IMR-90 (cell line): ENCODE measurements at regions not wholly inside any gene's neighbourhood (a gene's known extent, or its start where the extent isn't known, plus 50 kb on each side); places are given as distances from the start of the nearest gene placed in this dataset.

ENCODE experiments used
- ATAC-seq: fragments of 200-7000 bp; cut with Tn5 transposase; 2 replicates; pipeline ENCODE4 v1.9.1; 2020; ENCODE audit warnings: low read depth, mild to moderate bottlenecking, moderate library complexity
- BruUV-seq: library from RNA; stranded (reverse); fragments of 400-500 nt; replicated peaks from 2 replicates; lab custom pipeline; 2021; lab: Mats Ljungman, UMichigan
- CTCF ChIA-PET: fragments of 300-600 bp; formaldehyde crosslinking; extraction: SDS; loops from one replicate; lab custom pipeline; 2021; ENCODE audit warnings: antibody characterized with exemption; lab: Yijun Ruan, JAX
- POLR2A ChIA-PET: fragments of 300-600 bp; sonication (Branson Sonifier 250); formaldehyde crosslinking; loops from one replicate; lab custom pipeline; 2022; ENCODE audit warnings: antibody characterized with exemption; ENCODE audit not compliant: unreplicated experiment; lab: Charles Lee
- DNase-seq: peaks from one replicate; pipeline ENCODE4 v3.0.0; 2013
- H2AFZ ChIP-seq: replicated peaks from 2 replicates; pipeline ENCODE3; 2013; ENCODE audit warnings: low read length, mild to moderate bottlenecking; ENCODE audit not compliant: poor library complexity
- H2AK5ac ChIP-seq: 2 replicates; pipeline ENCODE4 v1.6.1; 2013; ENCODE audit warnings: low read depth, low read length, inconsistent platforms
- H2AK9ac ChIP-seq: replicated peaks from 2 replicates; pipeline ENCODE3; 2013; ENCODE audit warnings: mild to moderate bottlenecking, low read depth, low read length, moderate library complexity; ENCODE audit not compliant: poor library complexity
- H2BK120ac ChIP-seq: 2 replicates; pipeline ENCODE4 v1.6.1; 2013; ENCODE audit warnings: low read depth, low read length, inconsistent platforms
- H2BK15ac ChIP-seq: 3 replicates; pipeline ENCODE4 v1.6.1; 2013; ENCODE audit warnings: low read depth, low read length, inconsistent platforms
- H2BK20ac ChIP-seq: 2 replicates; pipeline ENCODE4 v1.6.1; 2013; ENCODE audit warnings: low read depth, mild to moderate bottlenecking, inconsistent platforms, low read length, moderate library complexity
- H2BK5ac ChIP-seq: 2 replicates; pipeline ENCODE4 v1.6.1; 2013; ENCODE audit warnings: mild to moderate bottlenecking, low read depth, low read length, inconsistent platforms; ENCODE audit not compliant: poor library complexity, severe bottlenecking
- H3K14ac ChIP-seq: replicated peaks from 2 replicates; pipeline ENCODE4 v1.6.1; 2013; ENCODE audit warnings: low read depth, low read length, inconsistent platforms
- H3K18ac ChIP-seq: 2 replicates; pipeline ENCODE4 v1.6.1; 2013; ENCODE audit warnings: low read depth, low read length, control low read depth
- H3K23ac ChIP-seq: 2 replicates; pipeline ENCODE4 v1.6.1; 2013; ENCODE audit warnings: low read depth, low read length, inconsistent platforms
- H3K27ac ChIP-seq: 2 replicates; pipeline ENCODE4 v1.5.1; 2013; ENCODE audit warnings: mild to moderate bottlenecking, control low read depth, low read length; ENCODE audit not compliant: insufficient read depth
- H3K27me3 ChIP-seq: 2 replicates; pipeline ENCODE4 v1.6.1; 2013; ENCODE audit warnings: low read length; ENCODE audit not compliant: control insufficient read depth, insufficient read depth
- H3K36me3 ChIP-seq: 2 replicates; pipeline ENCODE4 v1.6.1; 2013; ENCODE audit warnings: low read length, mixed read lengths; ENCODE audit not compliant: control insufficient read depth, insufficient read depth
- H3K4ac ChIP-seq: 2 replicates; pipeline ENCODE4 v1.6.1; 2013; ENCODE audit warnings: low read depth, low read length, inconsistent platforms
- H3K4me1 ChIP-seq: 2 replicates; pipeline ENCODE4 v1.6.1; 2013; ENCODE audit warnings: low read length, mixed read lengths; ENCODE audit not compliant: control insufficient read depth, insufficient read depth
- H3K4me2 ChIP-seq: 2 replicates; pipeline ENCODE4 v1.6.1; 2013; ENCODE audit warnings: low read depth, mild to moderate bottlenecking, control low read depth, low read length, moderate library complexity
- H3K4me3 ChIP-seq: 2 replicates; pipeline ENCODE4 v1.5.1; 2013; ENCODE audit warnings: low read depth, mild to moderate bottlenecking, control low read depth, low read length, moderate library complexity; ENCODE audit not compliant: insufficient read depth
- H3K56ac ChIP-seq: 2 replicates; pipeline ENCODE4 v1.6.1; 2013; ENCODE audit warnings: low read length, inconsistent platforms; ENCODE audit not compliant: insufficient read depth; ENCODE audit errors: extremely low read depth
- H3K79me1 ChIP-seq, 2 experiments: 2 replicates each; pipeline ENCODE4 v1.6.1; 2013; ENCODE audit warnings: low read length in 2 of 2, inconsistent platforms in 1 of 2, low read depth in 1 of 2
- H3K9ac ChIP-seq: 2 replicates; pipeline ENCODE4 v1.6.1; 2013; ENCODE audit warnings: low read depth, low read length, control low read depth
- H3K9me1 ChIP-seq: 2 replicates; pipeline ENCODE4 v1.6.1; 2013; ENCODE audit warnings: low read length, inconsistent platforms; ENCODE audit not compliant: insufficient read depth
- H3K9me3 ChIP-seq: 2 replicates; pipeline ENCODE4 v1.6.1; 2013; ENCODE audit warnings: low read length; ENCODE audit not compliant: control insufficient read depth, insufficient read depth
- H4K20me1 ChIP-seq: 2 replicates; pipeline ENCODE4 v1.6.1; 2013; ENCODE audit warnings: low read length, inconsistent platforms; ENCODE audit not compliant: insufficient read depth
- H4K5ac ChIP-seq: 2 replicates; pipeline ENCODE4 v1.6.1; 2013; ENCODE audit warnings: mild to moderate bottlenecking, low read depth, low read length, control low read depth
- H4K8ac ChIP-seq, 2 experiments: 2 replicates each; pipeline ENCODE4 v1.6.1; 2013; ENCODE audit warnings: low read depth in 2 of 2, low read length in 2 of 2, control low read depth in 1 of 2, inconsistent platforms in 1 of 2
- H4K91ac ChIP-seq: 2 replicates; pipeline ENCODE4 v1.6.1; 2013; ENCODE audit warnings: low read depth, low read length, inconsistent platforms; ENCODE audit not compliant: insufficient read depth
- BHLHE40 ChIP-seq: fragments of 150-350 bp; IDR thresholded peaks from 2 replicates; pipeline ENCODE4 v1.6.1; 2016; ENCODE audit warnings: mild to moderate bottlenecking, low read depth, low read length
- CEBPB ChIP-seq: IDR thresholded peaks from 2 replicates; pipeline ENCODE4 v1.6.1; 2012; ENCODE audit warnings: low read depth, low read length, improper control_type of control experiment
- FOS ChIP-seq: fragments of 150-350 bp; IDR thresholded peaks from 2 replicates; pipeline ENCODE4 v1.6.1; 2016; ENCODE audit warnings: low read depth, low read length
- MAZ ChIP-seq: IDR thresholded peaks from 2 replicates; pipeline ENCODE4 v1.6.1; 2012; ENCODE audit warnings: low read depth, mild to moderate bottlenecking, low read length, improper control_type of control experiment, moderate library complexity, borderline replicate concordance
- MXI1 ChIP-seq: IDR thresholded peaks from 2 replicates; pipeline ENCODE4 v1.6.1; 2012; ENCODE audit warnings: low read depth, mild to moderate bottlenecking, low read length, moderate library complexity, borderline replicate concordance
- NFE2L2 ChIP-seq: fragments of 150-350 bp; IDR thresholded peaks from 2 replicates; pipeline ENCODE4 v1.6.1; 2016; ENCODE audit warnings: low read depth, mild to moderate bottlenecking, low read length
- RAD21 ChIP-seq: IDR thresholded peaks from 2 replicates; pipeline ENCODE4 v1.6.1; 2012; ENCODE audit warnings: low read length, improper control_type of control experiment
- WGBS, 2 experiments: methylation state at CpG; one replicate each; pipeline versions ENCODE4 v1.1.5 to v1.1.7; 2013; ENCODE audit warnings: missing lambda C conversion rate in 2 of 2; ENCODE audit not compliant: insufficient read length in 1 of 2; ENCODE audit errors: extremely low coverage in 2 of 2; 5-methylcytosine and 5-hydroxymethylcytosine counted together
- dilution Hi-C: fragments of 300-500 bp; cut with HindIII; formaldehyde crosslinking; loops from one replicate; pipeline ENCODE4 v1.14.3; 2018; ENCODE audit warnings: low sequenced_read_pairs; ENCODE audit not compliant: unreplicated experiment
- in situ Hi-C: fragments of 300-500 bp; cut with MboI; formaldehyde crosslinking; loops from 3 replicates; pipeline ENCODE4 v1.14.3; 2019; ENCODE audit warnings: low sequenced_read_pairs, inconsistent platforms, mixed read lengths
- intact Hi-C: fragments of 100-400 bp; cut with micrococcal nuclease; formaldehyde crosslinking; loops from 2 replicates; pipeline ENCODE4 v1.10.0; 2022
- TF ChIP-seq, protein P1 (sequence below): conservative IDR thresholded peaks from 2 replicates; pipeline ENCODE4 v1.5.1; 2012; ENCODE audit warnings: mild to moderate bottlenecking, low read depth, low read length, improper control_type of control experiment
- TF ChIP-seq, protein P2 (sequence below): fragments of 150-350 bp; IDR thresholded peaks from 2 replicates; pipeline ENCODE4 v1.6.1; 2016; ENCODE audit warnings: low read depth, mild to moderate bottlenecking, low read length, moderate library complexity, borderline replicate concordance

DNA sequence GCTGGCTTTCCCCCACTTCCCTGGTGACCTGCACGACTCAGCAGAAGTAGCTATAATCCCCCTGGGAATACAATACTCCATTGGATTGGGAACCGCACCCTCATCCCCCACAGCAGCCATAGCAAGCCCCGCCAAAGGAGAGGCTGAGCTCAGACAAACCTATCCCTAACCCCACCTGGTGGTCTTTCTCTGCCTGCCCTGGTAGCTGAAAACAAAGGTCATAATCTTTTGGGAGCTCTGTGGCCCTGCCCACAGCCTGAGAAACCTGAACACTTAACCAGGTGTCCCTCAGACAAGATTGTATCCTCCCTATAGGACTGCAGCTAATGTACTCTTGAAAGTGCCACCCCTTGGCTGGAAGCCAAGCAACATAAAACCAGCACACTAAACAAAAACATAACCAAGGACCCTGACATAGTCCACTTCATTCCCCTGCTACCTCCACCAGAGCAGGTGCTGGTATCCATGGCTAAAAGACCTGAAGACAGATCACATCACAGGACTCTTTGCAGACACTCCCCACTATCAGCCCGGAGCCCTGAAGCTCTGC is 71.6 kb upstream of the RUNX1 start:
- ChIA-PET POLR2A (interaction anchor here (0.6 kb wide), 1 partner anchor 826 kb away, joined by 3 read pairs; no protein-coding TSS in a partner anchor), CTCF (no interaction called here)
- BruUV-seq, result no TSS peak
- TF ChIP-seq, protein P1, sequence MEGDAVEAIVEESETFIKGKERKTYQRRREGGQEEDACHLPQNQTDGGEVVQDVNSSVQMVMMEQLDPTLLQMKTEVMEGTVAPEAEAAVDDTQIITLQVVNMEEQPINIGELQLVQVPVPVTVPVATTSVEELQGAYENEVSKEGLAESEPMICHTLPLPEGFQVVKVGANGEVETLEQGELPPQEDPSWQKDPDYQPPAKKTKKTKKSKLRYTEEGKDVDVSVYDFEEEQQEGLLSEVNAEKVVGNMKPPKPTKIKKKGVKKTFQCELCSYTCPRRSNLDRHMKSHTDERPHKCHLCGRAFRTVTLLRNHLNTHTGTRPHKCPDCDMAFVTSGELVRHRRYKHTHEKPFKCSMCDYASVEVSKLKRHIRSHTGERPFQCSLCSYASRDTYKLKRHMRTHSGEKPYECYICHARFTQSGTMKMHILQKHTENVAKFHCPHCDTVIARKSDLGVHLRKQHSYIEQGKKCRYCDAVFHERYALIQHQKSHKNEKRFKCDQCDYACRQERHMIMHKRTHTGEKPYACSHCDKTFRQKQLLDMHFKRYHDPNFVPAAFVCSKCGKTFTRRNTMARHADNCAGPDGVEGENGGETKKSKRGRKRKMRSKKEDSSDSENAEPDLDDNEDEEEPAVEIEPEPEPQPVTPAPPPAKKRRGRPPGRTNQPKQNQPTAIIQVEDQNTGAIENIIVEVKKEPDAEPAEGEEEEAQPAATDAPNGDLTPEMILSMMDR, result no peak
- TF ChIP-seq FOS, result no peak
- no peak for TF ChIP-seq MXI1
- TF ChIP-seq BHLHE40, result no peak
- TF ChIP-seq RAD21, result no peak
- no peak for TF ChIP-seq CEBPB
- no peak for TF ChIP-seq NFE2L2
- TF ChIP-seq, protein P2, sequence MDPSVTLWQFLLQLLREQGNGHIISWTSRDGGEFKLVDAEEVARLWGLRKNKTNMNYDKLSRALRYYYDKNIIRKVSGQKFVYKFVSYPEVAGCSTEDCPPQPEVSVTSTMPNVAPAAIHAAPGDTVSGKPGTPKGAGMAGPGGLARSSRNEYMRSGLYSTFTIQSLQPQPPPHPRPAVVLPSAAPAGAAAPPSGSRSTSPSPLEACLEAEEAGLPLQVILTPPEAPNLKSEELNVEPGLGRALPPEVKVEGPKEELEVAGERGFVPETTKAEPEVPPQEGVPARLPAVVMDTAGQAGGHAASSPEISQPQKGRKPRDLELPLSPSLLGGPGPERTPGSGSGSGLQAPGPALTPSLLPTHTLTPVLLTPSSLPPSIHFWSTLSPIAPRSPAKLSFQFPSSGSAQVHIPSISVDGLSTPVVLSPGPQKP, result no peak
- TF ChIP-seq MAZ, result no peak
- ATAC-seq (no peak), DNase-seq (no peak)
- Histone ChIP-seq H4K5ac (no peak overlapping the region), H2AFZ (peak overlapping the region; percentile 54), H2BK120ac (peak overlapping the region; percentile 74), H3K56ac (no peak overlapping the region), H2BK15ac (no peak overlapping the region; the same call in 2 of the 3 replicates), H3K27me3 (no peaks in the 10 kb centered on the region), H3K23ac (no peak overlapping the region), H2AK9ac (no peak overlapping the region), H3K36me3 (no peaks in the 10 kb centered on the region), H3K9ac (no peak overlapping the region), H4K91ac (no peak overlapping the region), H3K27ac (no peak overlapping the region), H3K9me3 (no peaks in the 10 kb centered on the region), H3K18ac (no peak overlapping the region), H3K4me1 (peaks cover 1% of the 10 kb centered on the region; the same call in 1 of the 2 replicates), H3K4ac (peak overlapping the region; percentile 58; the same call in 1 of the 2 replicates), H2BK5ac (no peak overlapping the region), H3K9me1 (0 out of 2 replicates have a peak, but pooled peaks cover 9% of the 10 kb centered on the region), H4K8ac (no peak overlapping the region; a peak in 1 of 4 replicates), H3K4me2 (no peak overlapping the region), H2AK5ac (peak overlapping the region; percentile 48; the same call in 1 of the 2 replicates), H2BK20ac (peak overlapping the region; percentile 33), H3K4me3 (no peak overlapping the region), H3K14ac (peak overlapping the region; percentile 59; the same call in 1 of the 2 replicates), H3K79me1 (no peaks in the 10 kb centered on the region), H4K20me1 (no peaks in the 10 kb centered on the region)
- WGBS, 2 experiments, result no CpG with 5 or more reads among the region's 4 CpGs
- intact Hi-C loops (no loop called here), in situ Hi-C loops (no loop called here), dilution Hi-C loops (no loop called here)
